ENCODE measurements at regions not wholly inside any gene's neighbourhood (a gene's known extent, or its start where the extent isn't known, plus 50 kb on each side); places are given as distances from the start of the nearest gene placed in this dataset.

- TF ChIP-seq CTCF (IDR thresholded peaks at IDR 0.05; ENCODE audit: insufficient read depth, low read length, missing control alignments), result no peak
- no peak overlapping the region for H3K4me3 ChIP-seq (ENCODE audit: low read depth, low read length)
- POLR2A ChIA-PET, result no interaction called here
- CTCF ChIA-PET, result no interaction called here
- no peak for DNase-seq (ENCODE audit: low read depth, low spot score)
Measured at GRCh38 chr6:95410168-95410567, 167.2 kb upstream of the MANEA start.

DNA sequence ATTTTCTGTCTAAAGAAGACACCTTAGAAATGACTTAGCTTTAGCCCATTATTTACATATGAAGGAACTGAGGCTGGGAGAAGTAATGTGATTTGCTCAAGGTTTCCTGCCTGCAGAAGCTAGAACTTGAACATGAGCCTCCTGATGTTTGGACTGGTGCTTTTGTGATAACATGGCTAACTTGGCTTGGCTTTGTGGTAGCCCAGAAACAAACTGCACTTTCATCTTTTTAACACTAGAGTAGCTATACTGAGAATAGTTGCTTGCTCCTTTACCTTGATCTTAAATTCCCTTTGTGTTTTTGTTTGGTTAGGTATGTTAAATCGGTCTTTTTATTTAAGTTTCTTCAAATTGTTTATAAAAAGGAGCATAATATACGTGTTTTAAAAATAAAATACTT is 163.5 kb upstream of the MANEA start:
- ChIA-PET CTCF (no interaction called here), POLR2A (no interaction called here)

DNA sequence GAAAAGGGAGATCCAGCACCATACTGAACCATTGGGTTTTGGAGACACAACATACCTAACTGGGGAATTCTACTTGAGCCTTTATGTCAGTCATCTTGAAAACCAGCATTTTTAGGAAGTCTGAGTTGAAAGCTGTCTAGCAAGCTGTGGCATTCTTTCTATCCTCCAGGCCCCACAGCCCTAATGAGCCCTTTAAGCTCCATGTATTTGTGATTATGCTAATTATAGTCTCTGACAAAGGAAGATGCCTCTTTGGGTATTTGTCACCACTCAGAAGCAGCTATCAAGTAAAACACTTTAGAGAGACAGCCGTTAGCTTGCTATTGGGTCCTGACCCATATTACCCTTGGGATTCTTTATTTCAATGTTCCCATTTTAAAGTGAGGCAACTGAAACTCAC is 159.5 kb upstream of the MANEA start:
- DNase-seq (ENCODE audit: low read depth, low spot score), result no peak
- H3K4me3 ChIP-seq (ENCODE audit: low read depth, low read length), result no peak overlapping the region
- ChIA-PET POLR2A (no interaction called here), CTCF (no interaction called here)
- no peak for TF ChIP-seq CTCF (IDR thresholded peaks at IDR 0.05; ENCODE audit: insufficient read depth, low read length, missing control alignments)

More for the DNA sequence above, 163.5 kb upstream of the MANEA start:
- no peak for TF ChIP-seq CTCF (IDR thresholded peaks at IDR 0.05; ENCODE audit: insufficient read depth, low read length, missing control alignments)
- no peak overlapping the region for H3K4me3 ChIP-seq (ENCODE audit: low read depth, low read length)
- no peak for DNase-seq (ENCODE audit: low read depth, low spot score)

- POLR2A ChIA-PET, result no interaction called here
- TF ChIP-seq CTCF (IDR thresholded peaks at IDR 0.05; ENCODE audit: insufficient read depth, low read length, missing control alignments), result no peak
- no peak for DNase-seq (ENCODE audit: low read depth, low spot score)
- CTCF ChIA-PET, result no interaction called here
- H3K4me3 ChIP-seq (ENCODE audit: low read depth, low read length), result no peak overlapping the region
Measured at GRCh38 chr6:95420792-95421191, 156.5 kb upstream of the MANEA start.

GRCh38 chr6:95423331-95423730 is 154.0 kb upstream of the MANEA start:
- no peak for DNase-seq (ENCODE audit: low read depth, low spot score)
- ChIA-PET CTCF (no interaction called here), POLR2A (no interaction called here)
- TF ChIP-seq CTCF (IDR thresholded peaks at IDR 0.05; ENCODE audit: insufficient read depth, low read length, missing control alignments), result no peak
- H3K4me3 ChIP-seq (ENCODE audit: low read depth, low read length), result no peak overlapping the region

- POLR2A ChIA-PET, result no interaction called here
- CTCF ChIA-PET, result no interaction called here
- DNase-seq (ENCODE audit: low read depth, low spot score), result no peak
- TF ChIP-seq CTCF (IDR thresholded peaks at IDR 0.05; ENCODE audit: insufficient read depth, low read length, missing control alignments), result peak; percentile 20
- no peak overlapping the region for H3K4me3 ChIP-seq (ENCODE audit: low read depth, low read length)
Measured at GRCh38 chr6:95431637-95432228, 145.6 kb upstream of the MANEA start.
